KOPT-K1 (cell line): ENCODE measurements at regions not wholly inside any gene's neighbourhood (a gene's known extent, or its start where the extent isn't known, plus 50 kb on each side); places are given as distances from the start of the nearest gene placed in this dataset.

Experiments used
- H3K27ac ChIP-seq: fragments of 200-600 bp; sonication (generic); 2 replicates; pipeline ENCODE4 v1.5.1; 2016; ENCODE audit warnings: antibody characterized with exemption, mild to moderate bottlenecking, low read depth, low read length; ENCODE audit not compliant: poor library complexity, severe bottlenecking
- H3K36me3 ChIP-seq: fragments of 200-600 bp; sonication (generic); 2 replicates; pipeline ENCODE4 v1.5.1; 2017; ENCODE audit warnings: antibody characterized with exemption, mild to moderate bottlenecking, low read length, moderate library complexity; ENCODE audit not compliant: insufficient read depth
- H3K9me3 ChIP-seq: fragments of 200-600 bp; sonication (generic); 2 replicates; pipeline ENCODE4 v1.5.1; 2017; ENCODE audit warnings: antibody characterized with exemption, low read length, mild to moderate bottlenecking; ENCODE audit not compliant: insufficient read depth, poor library complexity, severe bottlenecking

- Histone ChIP-seq H3K9me3 (no peaks in the 10 kb centered on the region), H3K27ac (no peak overlapping the region), H3K36me3 (peaks cover 84% of the 10 kb centered on the region)
Measured at GRCh38 chr1:77632216-77632615, 50.2 kb downstream of the ZZZ3 start.

DNA sequence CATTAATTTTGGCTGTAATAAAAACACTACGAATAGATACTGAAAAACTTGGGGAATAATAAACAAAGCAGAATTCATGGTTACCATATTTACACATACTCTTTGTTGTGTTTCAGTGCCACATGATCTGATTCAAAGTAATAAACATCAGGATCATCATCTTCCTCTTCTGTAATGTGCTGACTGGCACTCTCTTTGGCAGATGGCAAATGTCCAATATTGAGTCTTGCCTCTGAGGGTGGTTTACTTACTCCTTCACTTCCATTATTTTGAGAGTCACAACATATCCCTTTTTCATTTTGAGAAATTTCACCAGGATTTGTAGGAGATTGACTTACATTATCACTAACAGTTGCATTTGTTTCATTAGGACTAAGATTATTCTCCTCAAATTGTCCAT, 50.7 kb downstream of the ZZZ3 start:
- Histone ChIP-seq H3K36me3 (peaks cover 89% of the 10 kb centered on the region), H3K27ac (no peak overlapping the region), H3K9me3 (no peaks in the 10 kb centered on the region)

- Histone ChIP-seq H3K36me3 (peaks cover 91% of the 10 kb centered on the region), H3K27ac (no peak overlapping the region), H3K9me3 (no peaks in the 10 kb centered on the region)
Measured at GRCh38 chr1:77631302-77631701, 51.2 kb downstream of the ZZZ3 start.

DNA sequence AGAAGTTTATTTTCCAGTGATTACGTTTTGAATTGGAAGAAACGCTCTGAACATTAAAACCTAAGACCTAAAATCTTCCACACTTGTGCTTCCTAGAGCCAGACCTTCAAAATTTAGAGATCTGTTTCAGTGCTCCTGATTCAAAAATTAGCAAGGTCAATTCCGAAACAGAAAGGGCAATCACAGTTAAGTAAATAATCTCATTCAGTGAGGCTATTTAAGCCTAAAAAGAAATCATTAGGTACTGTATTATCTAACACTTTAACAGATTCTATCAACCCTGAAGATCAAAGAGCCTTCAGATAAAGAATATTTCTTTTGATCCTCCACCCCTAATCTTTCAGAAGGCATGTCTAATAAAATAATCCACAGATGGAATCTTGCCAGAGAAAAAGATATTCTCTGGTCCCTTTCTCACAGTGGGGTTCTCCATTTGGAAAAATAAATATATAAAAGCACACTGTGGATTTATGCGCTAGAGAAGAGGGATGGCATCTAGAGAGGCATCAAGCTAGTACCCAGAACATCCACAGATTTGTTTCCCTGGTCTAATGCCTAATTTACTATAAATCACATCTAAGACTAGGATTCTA, 54.4 kb downstream of the ZZZ3 start:
- peaks cover 80% of the 10 kb centered on the region for H3K36me3 ChIP-seq

DNA sequence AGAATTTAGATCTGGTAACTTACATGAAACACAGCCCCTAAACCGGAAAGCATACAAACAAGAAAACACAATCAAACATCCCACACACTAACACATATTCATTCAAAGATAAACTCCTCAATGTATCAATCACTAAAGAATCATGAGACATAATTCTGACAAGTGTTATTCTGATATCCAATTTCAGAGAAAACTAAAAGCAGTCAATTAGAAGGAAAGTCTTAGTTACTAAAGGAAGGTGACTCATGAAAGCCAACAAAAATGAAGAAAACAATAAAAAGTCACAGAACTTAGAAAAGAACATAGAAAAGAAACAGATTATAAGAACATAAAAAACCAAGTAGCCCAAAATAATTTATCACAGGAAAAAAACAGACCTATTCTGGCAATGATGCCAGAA, 57.2 kb downstream of the ZZZ3 start:
- Histone ChIP-seq H3K9me3 (no peaks in the 10 kb centered on the region), H3K27ac (no peak overlapping the region), H3K36me3 (peaks cover 67% of the 10 kb centered on the region)

More for the DNA sequence above, 54.4 kb downstream of the ZZZ3 start:
- Histone ChIP-seq H3K9me3 (no peaks in the 10 kb centered on the region), H3K27ac (no peak overlapping the region)

DNA sequence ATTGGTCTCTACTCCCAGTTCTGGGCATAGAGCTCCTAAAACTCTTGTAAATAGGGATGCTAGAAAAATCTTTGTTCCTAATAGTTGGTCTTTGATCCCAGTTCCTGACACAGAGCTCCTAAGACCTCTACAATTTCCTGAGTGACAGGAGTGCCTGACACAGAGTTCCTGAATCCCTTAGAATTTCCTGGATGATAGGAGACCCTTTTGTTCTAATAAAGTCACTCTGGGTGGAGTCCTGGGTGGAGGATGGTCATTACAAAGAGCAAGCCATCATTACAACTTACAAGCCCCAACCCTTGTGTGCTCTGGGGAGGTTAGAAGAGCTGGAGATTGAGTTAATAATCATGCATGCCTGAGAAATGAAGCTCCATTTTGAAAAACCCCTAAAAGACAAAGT, 58.4 kb downstream of the ZZZ3 start:
- H3K36me3 ChIP-seq, result peaks cover 55% of the 10 kb centered on the region
- no peaks in the 10 kb centered on the region for H3K9me3 ChIP-seq
- no peak overlapping the region for H3K27ac ChIP-seq

DNA sequence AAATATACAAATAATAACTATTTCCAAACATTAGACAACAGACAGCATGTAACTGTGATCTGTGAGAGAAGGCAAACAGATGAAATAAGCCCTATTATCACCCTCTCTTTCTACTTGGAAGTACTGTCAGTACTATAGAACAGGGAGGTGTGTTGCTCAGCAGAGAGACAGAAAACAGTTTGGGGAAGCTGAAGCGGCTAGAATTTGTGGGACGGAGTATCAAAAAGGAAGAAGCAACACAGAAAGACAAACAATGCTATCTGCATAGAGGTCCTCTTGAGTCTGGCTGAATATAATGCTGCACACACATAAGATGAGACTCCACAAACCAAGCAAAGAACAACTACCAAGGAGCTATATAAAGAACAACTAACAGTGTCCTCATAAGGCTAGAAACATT, 59.4 kb downstream of the ZZZ3 start:
- no peak overlapping the region for H3K27ac ChIP-seq
- H3K36me3 ChIP-seq, result peaks cover 50% of the 10 kb centered on the region
- no peaks in the 10 kb centered on the region for H3K9me3 ChIP-seq

DNA sequence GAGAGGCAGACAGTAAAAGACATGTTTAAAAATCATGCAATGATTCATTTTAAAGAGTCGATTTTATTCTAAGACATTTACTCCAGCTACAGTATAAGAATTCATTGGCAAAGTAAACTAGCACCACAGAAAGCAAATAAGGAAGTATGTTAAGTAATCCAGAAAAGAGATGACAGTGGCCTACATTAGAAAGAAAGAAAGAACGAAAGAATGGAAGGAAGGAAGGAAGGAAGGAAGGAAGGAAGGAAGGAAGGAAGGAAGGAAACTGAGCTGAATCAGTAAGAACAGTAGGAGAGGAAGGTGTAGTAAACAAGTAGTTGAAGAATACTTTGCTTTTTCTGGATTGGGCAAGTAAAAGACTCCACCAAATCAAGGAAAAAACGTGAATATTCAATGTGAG, 62.2 kb downstream of the ZZZ3 start:
- Histone ChIP-seq H3K9me3 (no peaks in the 10 kb centered on the region), H3K36me3 (peaks cover 41% of the 10 kb centered on the region), H3K27ac (no peak overlapping the region)

DNA sequence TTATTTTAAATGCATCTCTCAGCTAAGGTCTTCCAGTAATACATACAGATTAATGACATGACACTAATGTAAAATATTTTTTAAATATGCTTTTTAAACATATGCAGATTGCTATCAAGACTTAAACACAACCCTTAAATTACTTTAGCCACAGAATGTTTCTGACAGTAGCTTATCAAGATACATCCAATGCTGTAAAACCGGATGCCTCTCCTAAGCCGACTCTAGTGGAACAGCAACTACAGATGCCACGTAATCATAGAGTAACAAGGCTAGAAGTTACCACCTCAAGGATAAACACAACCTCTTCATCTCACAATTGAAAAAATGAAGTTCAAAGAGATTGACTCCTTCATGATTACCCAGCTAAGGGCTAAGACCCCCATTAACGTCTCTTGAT, 68.4 kb downstream of the ZZZ3 start:
- H3K27ac ChIP-seq, result no peak overlapping the region
- peaks cover 30% of the 10 kb centered on the region for H3K36me3 ChIP-seq
- H3K9me3 ChIP-seq, result peaks cover 20% of the 10 kb centered on the region
